ENCODE measurements at regions not wholly inside any gene's neighbourhood (a gene's known extent, or its start where the extent isn't known, plus 50 kb on each side); places are given as distances from the start of the nearest gene placed in this dataset.

- H3K4me1 ChIP-seq: no peaks in the 10 kb centered on the region
- no peak overlapping the region for H3K4me3 ChIP-seq
- TF ChIP-seq CTCF (IDR thresholded peaks at IDR 0.05): no peak
- DNase-seq: no peak
- no peaks in the 10 kb centered on the region for H3K9me3 ChIP-seq
- H3K27ac ChIP-seq: no peak overlapping the region
- intact Hi-C loops (cut with DNase I; ENCODE audit: low total_unique reads): no loop called here
- no peaks in the 10 kb centered on the region for H3K36me3 ChIP-seq
- H3K27me3 ChIP-seq: no peaks in the 10 kb centered on the region
Measured at GRCh38 chr7:108818742-108819141, 249.1 kb downstream of the DNAJB9 start.

GRCh38 chr7:108824840-108825580 is 255.3 kb downstream of the DNAJB9 start:
- intact Hi-C loops (cut with DNase I; ENCODE audit: low total_unique reads): no loop called here
- no peaks in the 10 kb centered on the region for H3K27me3 ChIP-seq
- H3K4me3 ChIP-seq: no peak overlapping the region
- no peaks in the 10 kb centered on the region for H3K36me3 ChIP-seq
- H3K9me3 ChIP-seq: no peaks in the 10 kb centered on the region
- TF ChIP-seq CTCF (IDR thresholded peaks at IDR 0.05): no peak
- DNase-seq: no peak
- H3K4me1 ChIP-seq: peaks cover 0 to 6% (median 0%) of the 10 kb centered on the region in 4 donors
- H3K27ac ChIP-seq: no peak overlapping the region

- TF ChIP-seq CTCF (IDR thresholded peaks at IDR 0.05): no peak
- H3K27me3 ChIP-seq: no peaks in the 10 kb centered on the region
- H3K9me3 ChIP-seq: no peaks in the 10 kb centered on the region
- H3K36me3 ChIP-seq: no peaks in the 10 kb centered on the region
- intact Hi-C loops (cut with DNase I; ENCODE audit: low total_unique reads): no loop called here
- peaks cover 0 to 6% (median 0%) of the 10 kb centered on the region in 4 donors for H3K4me1 ChIP-seq
- no peak for DNase-seq
- no peak overlapping the region for H3K27ac ChIP-seq
- H3K4me3 ChIP-seq: no peak overlapping the region
Measured at GRCh38 chr7:108825581-108825909, 255.9 kb downstream of the DNAJB9 start.

GRCh38 chr7:108836256-108836655 is 266.6 kb downstream of the DNAJB9 start:
- H3K27me3 ChIP-seq: no peaks in the 10 kb centered on the region
- no peaks in the 10 kb centered on the region for H3K36me3 ChIP-seq
- no peaks in the 10 kb centered on the region for H3K9me3 ChIP-seq
- no peaks in the 10 kb centered on the region for H3K4me1 ChIP-seq
- intact Hi-C loops (cut with DNase I; ENCODE audit: low total_unique reads): no loop called here
- H3K4me3 ChIP-seq: no peak overlapping the region
- no peak for DNase-seq
- no peak overlapping the region for H3K27ac ChIP-seq
- no peak for TF ChIP-seq CTCF (IDR thresholded peaks at IDR 0.05)

GRCh38 chr7:108838198-108838597 is 268.5 kb downstream of the DNAJB9 start:
- H3K4me3 ChIP-seq: no peak overlapping the region
- no peak for TF ChIP-seq CTCF (IDR thresholded peaks at IDR 0.05)
- no peaks in the 10 kb centered on the region for H3K4me1 ChIP-seq
- no peaks in the 10 kb centered on the region for H3K36me3 ChIP-seq
- intact Hi-C loops (cut with DNase I; ENCODE audit: low total_unique reads): no loop called here
- no peaks in the 10 kb centered on the region for H3K27me3 ChIP-seq
- no peak for DNase-seq
- no peaks in the 10 kb centered on the region for H3K9me3 ChIP-seq
- no peak overlapping the region for H3K27ac ChIP-seq

- H3K36me3 ChIP-seq: no peaks in the 10 kb centered on the region
- H3K9me3 ChIP-seq: no peaks in the 10 kb centered on the region
- H3K4me3 ChIP-seq: no peak overlapping the region
- intact Hi-C loops (cut with DNase I; ENCODE audit: low total_unique reads): no loop called here
- H3K27me3 ChIP-seq: no peaks in the 10 kb centered on the region
- no peak for DNase-seq
- H3K4me1 ChIP-seq: no peaks in the 10 kb centered on the region
- TF ChIP-seq CTCF (IDR thresholded peaks at IDR 0.05): no peak
- H3K27ac ChIP-seq: no peak overlapping the region
Measured at GRCh38 chr7:108839076-108839475, 269.4 kb downstream of the DNAJB9 start.

All from tibial artery (tissue), 4 donors.